HepG2 (cell line): ENCODE measurements at regions not wholly inside any gene's neighbourhood (a gene's known extent, or its start where the extent isn't known, plus 50 kb on each side); places are given as distances from the start of the nearest gene placed in this dataset.

Source experiments
- ATAC-seq: fragments of 200-7000 bp; cut with Tn5 transposase; 3 replicates; pipeline ENCODE4 v1.9.1; 2020; ENCODE audit warnings: mild to moderate bottlenecking, moderate library complexity
- BruUV-seq: library from RNA; stranded (reverse); fragments of 400-500 nt; replicated peaks from 2 replicates; lab custom pipeline; 2021; lab: Mats Ljungman, UMichigan
- CTCF ChIA-PET: fragments of 300-600 bp; formaldehyde crosslinking; extraction: SDS; loops from one replicate; lab custom pipeline; 2021; ENCODE audit warnings: low total read pairs, inconsistent platforms, low intra/inter-chr PET ratio; lab: Yijun Ruan, JAX
- POLR2A ChIA-PET: fragments of 350-600 bp; sonication (Branson Sonifier 250); formaldehyde crosslinking; loops from one replicate; lab custom pipeline; 2020; ENCODE audit warnings: antibody characterized with exemption, inconsistent platforms; lab: Yijun Ruan, JAX
- DNase-seq: peaks from one replicate; pipeline ENCODE4 v3.0.0-alpha.2; 2015; ENCODE audit warnings: low spot score
- FAIRE-seq: peaks from 3 replicates; lab custom pipeline; 2011; peaks lifted over from hg19 to GRCh38; lab: Jason Lieb, UNC
- H2AFZ ChIP-seq: one replicate; pipeline ENCODE4 v1.6.1; 2011; ENCODE audit warnings: low read length, inconsistent platforms
- H3K27ac ChIP-seq: fragments of 300-600 bp; 3 replicates; pipeline ENCODE4 v1.8.0; 2011; ENCODE audit warnings: mixed run types, mild to moderate bottlenecking, mixed read lengths, low read length, inconsistent platforms; ENCODE audit not compliant: insufficient read depth; ENCODE audit errors: extremely low read length
- H3K27me3 ChIP-seq, 2 experiments: fragments of 200-600 bp in 1 of 2; 2 replicates in 1 of 2; 3 replicates in 1 of 2; pipeline versions ENCODE4 v1.6.0 to v1.8.0; 2011; ENCODE audit warnings: low read length in 2 of 2, mild to moderate bottlenecking in 2 of 2, moderate library complexity in 2 of 2, inconsistent platforms in 1 of 2; ENCODE audit not compliant: insufficient read depth in 2 of 2, control insufficient read depth in 1 of 2
- H3K36me3 ChIP-seq, 2 experiments: fragments of 200-600 bp in 1 of 2; replicated peaks in 1 of 2; 2 replicates in 1 of 2; 3 replicates in 1 of 2; pipeline versions ENCODE4 v1.5.1 to v1.8.0; 2011; ENCODE audit warnings: low read length in 2 of 2, inconsistent platforms in 1 of 2; ENCODE audit not compliant: insufficient read depth in 2 of 2, control insufficient read depth in 1 of 2
- H3K4me1 ChIP-seq: 2 replicates; pipeline ENCODE4 v1.5.1; 2012; ENCODE audit warnings: low read length, inconsistent platforms; ENCODE audit not compliant: insufficient read depth
- H3K4me2 ChIP-seq: 2 replicates; pipeline ENCODE4 v1.6.0; 2011; ENCODE audit warnings: low read depth, low read length, inconsistent platforms
- H3K4me3 ChIP-seq, 3 experiments: fragments of 200-600 bp in 1 of 3; sonication (generic), shearing (Covaris generic) in 1 of 3; replicated peaks in 1 of 3; 2 replicates each; pipeline ENCODE4 v1.5.1; 2011 to 2016; ENCODE audit warnings: low read length in 3 of 3, inconsistent platforms in 2 of 3, low read depth in 2 of 3, mild to moderate bottlenecking in 2 of 3, control low read depth in 1 of 3, mixed read lengths in 1 of 3; ENCODE audit not compliant: insufficient read depth in 1 of 3
- H3K79me2 ChIP-seq: one replicate; pipeline ENCODE4 v1.6.1; 2011; ENCODE audit warnings: low read length, inconsistent platforms; ENCODE audit not compliant: insufficient read depth
- H3K9ac ChIP-seq: 2 replicates; pipeline ENCODE4 v1.6.0; 2011; ENCODE audit warnings: mild to moderate bottlenecking, low read depth, low read length, inconsistent platforms; ENCODE audit not compliant: insufficient read depth
- H3K9me3 ChIP-seq: 2 replicates; pipeline ENCODE4 v1.5.1; 2012; ENCODE audit warnings: mild to moderate bottlenecking, low read length
- H4K20me1 ChIP-seq: 2 replicates; pipeline ENCODE4 v1.6.0; 2011; ENCODE audit warnings: inconsistent platforms, mild to moderate bottlenecking, low read length, moderate library complexity; ENCODE audit not compliant: insufficient read depth
- FOXP1 ChIP-seq, 2 experiments: fragments of 450-650 bp in 1 of 2; IDR thresholded peaks; 2 replicates each; pipeline ENCODE4 v1.6.1; 2017 to 2018; ENCODE audit warnings: antibody characterized with exemption in 1 of 2
- FUBP1 ChIP-seq: sonication (generic); formaldehyde crosslinking; IDR thresholded peaks from 2 replicates; pipeline ENCODE4 v1.5.1; 2020; ENCODE audit warnings: missing genetic modification reagents, mild to moderate bottlenecking, borderline replicate concordance
- GTF3A ChIP-seq: sonication (generic); formaldehyde crosslinking; conservative IDR thresholded peaks from 2 replicates; pipeline ENCODE4 v1.4.0; 2020; ENCODE audit warnings: mild to moderate bottlenecking, missing genetic modification reagents
- RFX5 ChIP-seq: IDR thresholded peaks from 2 replicates; pipeline ENCODE4 v1.6.1; 2011; ENCODE audit warnings: low read depth, low read length, improper control_type of control experiment
- SMAD1 ChIP-seq: sonication (generic); formaldehyde crosslinking; IDR thresholded peaks from 2 replicates; pipeline ENCODE4 v1.4.0; 2020; ENCODE audit warnings: missing genetic modification reagents, low read depth, mild to moderate bottlenecking, borderline replicate concordance
- THAP11 ChIP-seq: IDR thresholded peaks from 2 replicates; pipeline ENCODE4 v1.6.1; 2016; ENCODE audit warnings: missing biosample characterization, missing genetic modification reagents
- ZMYM2 ChIP-seq: sonication (generic); formaldehyde crosslinking; IDR thresholded peaks from 2 replicates; pipeline ENCODE4 v1.8.0; 2022; ENCODE audit warnings: mild to moderate bottlenecking, missing genetic modification reagents
- ZNF225 ChIP-seq: sonication (generic); formaldehyde crosslinking; IDR thresholded peaks from 2 replicates; pipeline ENCODE4 v1.4.0; 2020; ENCODE audit warnings: mild to moderate bottlenecking, missing genetic modification reagents
- ZNF276 ChIP-seq: sonication (generic); formaldehyde crosslinking; IDR thresholded peaks from 2 replicates; pipeline ENCODE4 v1.4.0; 2020; ENCODE audit warnings: mild to moderate bottlenecking, low read depth, missing genetic modification reagents
- ZNF331 ChIP-seq: sonication (generic); formaldehyde crosslinking; IDR thresholded peaks from 2 replicates; pipeline ENCODE4 v1.4.0; 2020; ENCODE audit warnings: missing genetic modification reagents
- ZNF367 ChIP-seq: sonication (generic); formaldehyde crosslinking; IDR thresholded peaks from 2 replicates; pipeline ENCODE4 v1.4.0; 2020; ENCODE audit warnings: missing genetic modification reagents, borderline replicate concordance
- ZUFSP ChIP-seq: sonication (generic); formaldehyde crosslinking; IDR thresholded peaks from 2 replicates; pipeline ENCODE4 v1.9.0; 2021; ENCODE audit warnings: missing genetic modification reagents, mild to moderate bottlenecking, borderline replicate concordance
- WGBS: methylation state at CpG from one replicate; pipeline ENCODE4 v1.1.6; 2017; ENCODE audit warnings: low lambda C conversion rate; 5-methylcytosine and 5-hydroxymethylcytosine counted together
- in situ Hi-C: cut with HindIII; loops from 2 replicates; pipeline ENCODE4 v1.10.0; 2017; ENCODE audit warnings: low pct_unique_long_range_greater_than_20kb; ENCODE audit not compliant: extremely low pct_ligation_motif_present
- intact Hi-C: fragments of 100-400 bp; cut with micrococcal nuclease; formaldehyde crosslinking; loops from one replicate; pipeline ENCODE4 v1.10.0; 2022; ENCODE audit not compliant: unreplicated experiment
- TF ChIP-seq, protein P1 (sequence below): sonication (generic); formaldehyde crosslinking; IDR thresholded peaks from 2 replicates; pipeline ENCODE4 v1.8.0; 2023; ENCODE audit warnings: mild to moderate bottlenecking, missing genetic modification reagents
- TF ChIP-seq, protein P2 (sequence below): sonication (generic); formaldehyde crosslinking; IDR thresholded peaks from 2 replicates; pipeline ENCODE4 v1.4.0; 2020; ENCODE audit warnings: missing genetic modification reagents, borderline replicate concordance

- no peak overlapping the region for H3K9ac ChIP-seq
- intact Hi-C loops (no loop called here), in situ Hi-C loops (no loop called here)
- no peaks in the 10 kb centered on the region for H3K36me3 ChIP-seq
- no peaks in the 10 kb centered on the region for H3K27me3 ChIP-seq
- ChIA-PET POLR2A (no interaction called here), CTCF (no interaction called here)
- H2AFZ ChIP-seq = no peak overlapping the region
- DNase-seq = no peak
- H3K4me2 ChIP-seq = no peak overlapping the region
- ATAC-seq = no peak
- BruUV-seq = no TSS peak
- H3K4me1 ChIP-seq = no peaks in the 10 kb centered on the region
- no peaks in the 10 kb centered on the region for H3K9me3 ChIP-seq
- 3% methylated on average over 2 of the region's 2 CpGs for WGBS
- no peak overlapping the region for H3K4me3 ChIP-seq
- H3K79me2 ChIP-seq = no peaks in the 10 kb centered on the region
- H3K27ac ChIP-seq = no peak overlapping the region
- FAIRE-seq = no peak
- no peaks in the 10 kb centered on the region for H4K20me1 ChIP-seq
- TF ChIP-seq ZNF367 (no peak), ZNF331 (CRISPR knock-in tag) (no peak), FOXP1 (IDR thresholded peaks at IDR 0.05) (no peak), FOXP1 (CRISPR knock-in tag; IDR thresholded peaks at IDR 0.05) (no peak), FUBP1 (CRISPR knock-in tag) (no peak), SMAD1 (CRISPR knock-in tag) (no peak), RFX5 (no peak), ZNF276 (CRISPR knock-in tag) (no peak), ZMYM2 (CRISPR knock-in tag) (no peak), GTF3A (CRISPR knock-in tag) (no peak), THAP11 (CRISPR knock-in tag) (no peak), ZUFSP (CRISPR knock-in tag) (no peak), ZNF225 (CRISPR knock-in tag) (no peak)
- TF ChIP-seq, protein P1, sequence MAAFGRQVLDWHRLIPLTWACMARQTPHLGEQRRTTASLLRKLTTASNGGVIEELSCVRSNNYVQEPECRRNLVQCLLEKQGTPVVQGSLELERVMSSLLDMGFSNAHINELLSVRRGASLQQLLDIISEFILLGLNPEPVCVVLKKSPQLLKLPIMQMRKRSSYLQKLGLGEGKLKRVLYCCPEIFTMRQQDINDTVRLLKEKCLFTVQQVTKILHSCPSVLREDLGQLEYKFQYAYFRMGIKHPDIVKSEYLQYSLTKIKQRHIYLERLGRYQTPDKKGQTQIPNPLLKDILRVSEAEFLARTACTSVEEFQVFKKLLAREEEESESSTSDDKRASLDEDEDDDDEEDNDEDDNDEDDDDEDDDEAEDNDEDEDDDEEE (CRISPR knock-in tag) = no peak
- TF ChIP-seq, protein P2, sequence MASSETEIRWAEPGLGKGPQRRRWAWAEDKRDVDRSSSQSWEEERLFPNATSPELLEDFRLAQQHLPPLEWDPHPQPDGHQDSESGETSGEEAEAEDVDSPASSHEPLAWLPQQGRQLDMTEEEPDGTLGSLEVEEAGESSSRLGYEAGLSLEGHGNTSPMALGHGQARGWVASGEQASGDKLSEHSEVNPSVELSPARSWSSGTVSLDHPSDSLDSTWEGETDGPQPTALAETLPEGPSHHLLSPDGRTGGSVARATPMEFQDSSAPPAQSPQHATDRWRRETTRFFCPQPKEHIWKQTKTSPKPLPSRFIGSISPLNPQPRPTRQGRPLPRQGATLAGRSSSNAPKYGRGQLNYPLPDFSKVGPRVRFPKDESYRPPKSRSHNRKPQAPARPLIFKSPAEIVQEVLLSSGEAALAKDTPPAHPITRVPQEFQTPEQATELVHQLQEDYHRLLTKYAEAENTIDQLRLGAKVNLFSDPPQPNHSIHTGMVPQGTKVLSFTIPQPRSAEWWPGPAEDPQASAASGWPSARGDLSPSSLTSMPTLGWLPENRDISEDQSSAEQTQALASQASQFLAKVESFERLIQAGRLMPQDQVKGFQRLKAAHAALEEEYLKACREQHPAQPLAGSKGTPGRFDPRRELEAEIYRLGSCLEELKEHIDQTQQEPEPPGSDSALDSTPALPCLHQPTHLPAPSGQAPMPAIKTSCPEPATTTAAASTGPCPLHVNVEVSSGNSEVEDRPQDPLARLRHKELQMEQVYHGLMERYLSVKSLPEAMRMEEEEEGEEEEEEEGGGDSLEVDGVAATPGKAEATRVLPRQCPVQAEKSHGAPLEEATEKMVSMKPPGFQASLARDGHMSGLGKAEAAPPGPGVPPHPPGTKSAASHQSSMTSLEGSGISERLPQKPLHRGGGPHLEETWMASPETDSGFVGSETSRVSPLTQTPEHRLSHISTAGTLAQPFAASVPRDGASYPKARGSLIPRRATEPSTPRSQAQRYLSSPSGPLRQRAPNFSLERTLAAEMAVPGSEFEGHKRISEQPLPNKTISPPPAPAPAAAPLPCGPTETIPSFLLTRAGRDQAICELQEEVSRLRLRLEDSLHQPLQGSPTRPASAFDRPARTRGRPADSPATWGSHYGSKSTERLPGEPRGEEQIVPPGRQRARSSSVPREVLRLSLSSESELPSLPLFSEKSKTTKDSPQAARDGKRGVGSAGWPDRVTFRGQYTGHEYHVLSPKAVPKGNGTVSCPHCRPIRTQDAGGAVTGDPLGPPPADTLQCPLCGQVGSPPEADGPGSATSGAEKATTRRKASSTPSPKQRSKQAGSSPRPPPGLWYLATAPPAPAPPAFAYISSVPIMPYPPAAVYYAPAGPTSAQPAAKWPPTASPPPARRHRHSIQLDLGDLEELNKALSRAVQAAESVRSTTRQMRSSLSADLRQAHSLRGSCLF (CRISPR knock-in tag) = no peak
These were observed 1054.6 kb downstream of the PLA2G4A start for GRCh38 chr1:187883356-187883755.
